NCI-H2029 (cell line): ENCODE measurements at regions not wholly inside any gene's neighbourhood (a gene's known extent, or its start where the extent isn't known, plus 50 kb on each side); places are given as distances from the start of the nearest gene placed in this dataset.
A peak's percentile ranks its signal among the peaks of the same experiment; 100 is the strongest.
"Not testable (repeated sequence)": the region's sequence is repeated elsewhere in the genome, so short reads cannot be mapped to it uniquely, and the experiment has no call there.

ENCODE experiments used
- DNase-seq: peaks from one replicate; lab custom pipeline; 2025; lab: John Stamatoyannopoulos, UW

DNA sequence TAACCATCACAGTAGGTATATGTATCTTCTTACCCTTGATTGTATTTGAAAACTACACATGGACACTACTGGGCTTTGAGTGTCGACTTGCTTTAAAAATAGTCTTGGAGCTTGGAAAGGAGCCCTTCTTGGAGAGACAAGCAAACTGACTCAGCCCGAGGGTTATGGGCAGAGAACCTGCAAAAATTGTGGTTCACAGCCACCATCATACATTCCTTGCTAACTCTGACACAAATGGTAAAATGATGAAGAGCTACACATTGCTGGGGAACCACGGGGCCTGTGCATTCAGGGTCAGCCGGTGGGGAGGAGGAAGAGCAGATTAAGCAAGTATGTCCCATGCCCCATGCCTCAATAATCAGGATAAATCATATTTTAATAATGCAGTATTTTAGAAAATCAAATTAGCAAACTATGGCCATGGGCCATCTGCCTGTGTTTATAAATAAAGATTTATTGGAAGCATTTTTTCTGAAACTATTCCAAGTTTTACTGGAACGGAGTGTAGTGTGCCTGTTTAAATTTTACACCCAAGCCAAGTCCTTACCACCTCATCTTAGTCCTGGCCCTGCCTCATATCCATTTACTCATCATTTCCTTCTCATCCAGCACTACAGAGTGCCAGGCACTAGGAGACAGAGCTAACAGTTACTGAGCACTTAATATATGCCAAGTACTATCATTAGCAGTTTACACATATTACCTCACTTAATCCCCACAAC lies 195.7 kb downstream of the PALM2AKAP2 start:
- DNase-seq = no peak

DNA sequence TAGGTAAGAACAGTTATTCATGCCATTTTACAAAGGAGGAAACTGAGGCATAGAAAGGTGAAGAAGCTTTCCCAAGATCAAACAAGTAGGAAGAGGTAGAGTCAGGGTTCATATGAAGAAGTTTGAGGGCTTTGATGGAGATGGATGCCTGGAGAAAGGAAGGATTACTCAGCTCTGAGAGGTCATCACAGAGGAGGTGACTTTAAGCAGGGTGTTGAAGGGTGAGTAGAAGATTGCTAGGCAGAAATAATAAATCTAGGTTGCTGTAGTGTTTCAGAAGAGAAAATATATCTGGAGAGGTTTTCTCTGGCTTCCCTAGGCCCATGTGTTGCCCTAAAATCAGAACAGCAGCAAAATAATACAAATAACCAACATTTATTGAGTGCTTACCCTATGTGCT lies 196.3 kb downstream of the PALM2AKAP2 start:
- DNase-seq = no peak

DNA sequence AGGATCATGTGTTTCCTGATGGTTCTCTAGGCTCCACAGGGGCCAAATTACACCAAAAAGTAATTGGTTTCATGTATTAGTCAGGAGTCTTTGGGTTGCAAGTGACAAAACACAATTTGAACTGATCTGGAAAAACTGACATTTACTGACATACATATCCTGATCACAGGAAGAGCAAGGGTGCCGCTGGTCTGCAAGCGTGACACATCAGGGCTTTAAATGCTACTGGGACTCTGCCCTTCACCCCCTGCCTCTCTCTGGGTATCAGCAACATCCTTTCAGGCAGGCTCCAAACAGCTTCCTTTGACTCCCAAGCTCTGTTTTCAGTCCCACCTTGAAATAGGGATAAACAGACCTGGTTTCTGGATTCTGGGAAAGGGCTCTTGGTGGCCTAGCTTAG lies 197.5 kb downstream of the PALM2AKAP2 start:
- no peak for DNase-seq

DNA sequence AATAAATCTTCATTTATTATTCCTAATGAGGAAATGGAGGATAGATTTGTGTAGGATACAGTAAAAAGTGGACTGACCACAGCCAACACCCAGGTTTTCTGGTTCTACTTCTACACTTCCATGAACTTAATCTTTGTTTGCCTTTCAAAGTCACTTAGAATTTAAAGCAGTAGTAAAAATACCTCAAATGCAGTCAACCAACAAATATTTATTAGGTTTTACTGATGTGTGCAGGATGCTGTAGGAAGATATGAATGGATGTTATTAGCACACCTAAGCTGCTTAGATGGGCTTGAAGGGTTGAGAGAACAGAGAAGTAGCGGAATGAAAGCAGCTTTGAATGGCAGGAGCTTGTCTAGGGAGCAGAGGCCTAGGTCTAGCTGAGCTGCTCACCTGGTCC lies 201.1 kb downstream of the PALM2AKAP2 start:
- no peak for DNase-seq

DNA sequence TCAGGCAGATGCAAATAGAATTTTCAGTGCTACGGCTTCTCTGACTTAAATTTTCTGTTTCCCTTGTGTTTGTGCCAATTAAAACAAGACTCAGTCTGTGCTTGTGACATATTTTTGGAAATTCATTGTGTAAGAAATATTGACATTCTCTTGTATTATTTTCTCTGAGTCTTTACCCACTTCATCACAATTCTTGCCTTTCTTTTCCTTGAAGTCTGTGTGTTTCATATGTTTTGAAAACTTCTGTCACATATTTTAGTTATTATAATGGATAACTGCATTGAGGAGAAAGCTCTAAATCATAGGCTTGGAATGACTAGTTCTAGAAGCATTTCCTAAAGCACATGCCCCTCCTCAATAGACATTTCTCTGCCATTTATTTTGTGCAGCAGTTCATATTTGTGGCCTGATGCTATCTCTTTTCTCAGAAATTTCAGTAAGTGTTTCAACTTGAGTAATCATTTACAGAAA lies 206.6 kb downstream of the PALM2AKAP2 start:
- no peak for DNase-seq

DNA sequence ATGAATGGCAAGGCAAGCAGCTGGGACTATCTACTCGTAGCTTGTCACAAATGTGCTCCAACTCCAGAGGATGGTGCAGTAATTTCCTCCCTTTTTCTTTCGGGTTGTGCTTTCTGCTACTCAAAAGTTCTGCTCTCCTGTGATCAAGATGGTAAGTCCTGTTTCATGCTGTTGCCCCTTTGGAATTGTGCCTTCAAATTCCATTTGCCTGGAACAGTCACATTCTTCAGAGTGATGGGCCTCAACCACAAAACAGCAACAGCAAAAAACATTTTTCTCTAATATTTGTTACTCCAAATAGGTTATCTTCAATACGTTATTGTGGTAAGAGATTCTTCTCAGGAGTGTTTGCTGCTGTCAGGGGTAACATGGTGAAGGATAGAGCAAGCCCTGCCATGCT lies 209.3 kb downstream of the PALM2AKAP2 start:
- no peak for DNase-seq

DNA sequence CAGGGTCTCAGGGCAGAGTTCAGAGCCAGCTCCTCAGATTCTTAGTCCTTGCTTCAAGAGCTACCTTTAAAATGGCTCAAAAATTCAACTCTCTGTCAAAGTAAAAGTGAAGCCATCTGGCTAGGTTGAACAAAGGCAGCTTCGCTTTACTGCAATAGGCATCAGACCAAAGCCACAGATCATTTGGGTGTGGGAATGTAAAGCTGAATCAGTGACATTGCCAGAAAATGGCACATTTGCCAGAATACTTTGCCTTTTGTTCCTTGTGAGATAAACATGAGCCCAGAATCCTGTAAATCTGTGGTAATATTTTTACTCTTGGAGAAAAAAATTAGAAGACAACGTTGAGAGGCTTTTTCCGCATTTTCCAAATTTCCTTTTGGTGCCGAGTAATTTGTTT lies 210.5 kb downstream of the PALM2AKAP2 start:
- DNase-seq = no peak

DNA sequence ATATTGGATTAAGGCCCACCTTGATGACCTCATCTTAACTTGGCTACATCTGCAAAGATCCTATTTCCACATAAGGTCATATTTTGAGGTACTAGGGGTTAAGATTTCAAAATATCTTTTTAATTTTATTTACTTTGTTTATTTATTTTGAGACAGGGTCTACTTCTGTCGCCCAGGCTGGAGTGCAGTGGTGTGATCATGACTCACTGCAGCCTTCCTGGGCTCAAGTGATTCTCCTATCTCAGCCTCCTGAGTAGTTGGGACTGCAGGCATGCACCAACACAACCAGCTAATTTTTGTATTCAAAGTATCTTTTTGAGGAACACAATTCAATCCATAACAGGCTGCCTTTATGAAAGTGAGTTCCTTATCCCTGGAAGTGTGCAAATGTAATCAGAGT lies 212.3 kb downstream of the PALM2AKAP2 start:
- no peak for DNase-seq

DNA sequence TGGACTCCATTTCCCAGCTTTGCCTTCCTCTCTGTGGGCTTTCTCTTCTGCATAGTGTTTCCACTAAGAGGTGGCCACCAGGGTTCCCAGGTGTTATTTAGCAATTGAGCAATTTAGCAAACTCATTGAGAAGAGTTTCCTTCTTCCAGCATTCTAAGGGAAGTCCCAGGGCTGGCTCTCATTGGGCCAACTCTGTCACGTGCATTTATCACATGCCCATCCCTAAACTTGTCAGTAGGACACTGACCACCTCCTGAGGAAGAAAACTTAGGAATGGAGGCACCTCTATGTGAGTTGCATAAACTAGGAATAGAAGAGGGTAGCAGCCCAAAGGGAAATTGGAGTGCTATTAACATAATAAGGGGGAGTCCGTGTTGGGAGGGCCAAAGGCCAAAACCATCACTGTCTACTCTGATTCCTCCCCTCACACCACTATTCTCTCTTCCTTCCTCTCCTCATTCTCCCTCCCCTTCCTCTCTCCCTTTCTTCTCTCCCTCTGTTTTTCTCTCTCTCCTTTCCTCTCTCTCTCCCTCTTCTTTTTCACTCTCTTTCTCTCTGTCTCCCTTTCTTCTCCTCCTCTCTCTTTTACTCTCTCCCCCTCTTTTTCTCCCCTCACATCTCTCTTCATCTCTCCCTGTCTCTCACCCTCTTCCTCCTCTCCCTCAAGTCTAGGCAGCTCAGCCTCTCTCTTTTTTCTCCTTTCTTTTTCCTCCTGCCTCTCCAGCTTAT lies 213.4 kb downstream of the PALM2AKAP2 start:
- no peak for DNase-seq

DNA sequence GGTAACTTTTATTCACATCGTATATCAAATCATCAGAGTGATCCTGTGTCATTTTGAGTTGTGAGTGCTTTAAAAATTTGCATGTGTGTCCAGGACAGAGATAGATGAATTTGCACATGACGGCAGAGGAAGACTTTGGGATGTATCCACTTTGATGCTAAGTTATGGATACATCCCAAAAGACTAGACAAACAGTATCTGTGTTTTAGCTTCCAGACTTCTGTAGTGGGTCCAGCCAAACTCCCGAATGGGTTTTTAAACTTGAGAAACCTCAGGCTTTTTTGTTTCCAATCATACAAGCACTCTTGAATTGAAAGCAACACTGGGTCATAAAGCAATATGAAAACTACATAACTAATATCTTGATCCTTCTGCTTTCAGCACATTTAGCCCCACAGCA lies 213.8 kb downstream of the C9orf152 start:
- no peak for DNase-seq

DNA sequence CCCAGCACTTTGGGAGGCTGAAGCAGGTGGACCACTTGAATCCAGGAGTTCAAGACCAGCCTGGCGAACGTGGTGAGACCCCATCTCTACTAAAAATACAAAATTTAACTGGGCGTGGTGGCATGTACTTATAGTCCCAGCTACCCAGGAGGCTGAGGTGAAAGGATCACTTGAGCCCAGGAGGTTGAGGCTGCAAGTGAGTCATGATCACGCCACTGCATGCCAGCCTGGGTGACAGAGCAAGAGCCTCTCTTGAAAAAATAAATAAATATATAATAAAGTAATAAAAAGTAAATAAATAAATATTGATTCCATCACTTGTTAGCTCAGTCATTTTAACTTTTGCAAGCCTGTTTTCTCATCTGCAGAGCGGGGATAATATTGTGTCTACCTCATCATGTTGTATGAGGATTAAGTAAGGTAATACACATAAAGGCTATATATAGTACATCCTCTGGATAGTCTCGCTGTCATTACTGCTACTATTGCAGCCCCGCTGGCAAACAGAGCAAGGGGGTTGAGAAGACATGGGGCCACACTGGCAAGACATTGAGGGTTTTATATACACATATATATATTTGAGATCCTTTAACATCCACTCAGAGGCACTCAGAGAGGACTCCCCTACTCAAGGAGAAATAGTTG lies 210.9 kb downstream of the C9orf152 start:
- no peak for DNase-seq

DNA sequence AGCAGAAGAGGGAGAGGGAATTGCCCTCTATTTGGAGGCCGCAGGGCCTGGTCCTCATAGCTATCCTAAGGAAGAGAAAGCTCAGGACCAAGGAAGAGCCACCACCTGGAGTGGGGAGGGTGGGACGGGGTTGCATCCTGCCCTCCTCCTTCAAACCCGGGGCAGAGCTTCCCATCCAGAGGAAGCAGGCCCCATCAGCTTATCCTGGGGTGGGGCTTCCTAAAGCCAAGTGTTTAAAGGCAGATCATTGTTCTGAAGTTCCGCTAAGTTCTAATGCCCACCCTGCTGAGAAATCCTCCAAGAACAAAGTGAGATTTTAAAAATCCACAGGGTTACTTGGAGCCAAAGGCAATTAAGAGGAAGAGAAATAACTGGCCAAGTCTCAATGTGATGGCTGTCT lies 210.3 kb downstream of the C9orf152 start:
- DNase-seq = no peak

DNA sequence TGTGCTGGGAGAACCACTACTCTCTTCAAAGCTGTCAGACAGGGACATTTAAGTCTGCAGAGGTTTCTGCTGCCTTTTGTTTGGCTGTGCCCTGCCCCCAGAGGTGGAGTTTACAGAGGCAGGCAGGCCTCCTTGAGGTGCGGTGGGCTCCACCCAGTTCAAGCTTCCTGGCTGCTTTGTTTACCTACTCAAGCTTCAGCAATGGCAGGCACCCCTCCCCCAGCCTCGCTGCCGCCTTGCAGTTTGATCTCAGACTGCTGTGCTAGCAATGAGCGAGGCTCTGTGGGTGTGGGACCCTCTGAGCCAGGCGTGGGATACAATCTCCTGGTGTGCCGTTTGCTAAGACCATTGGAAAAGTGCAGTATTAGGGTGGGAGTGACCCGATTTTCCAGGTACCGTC lies 202.4 kb downstream of the C9orf152 start:
- DNase-seq = not testable (repeated sequence)

DNA sequence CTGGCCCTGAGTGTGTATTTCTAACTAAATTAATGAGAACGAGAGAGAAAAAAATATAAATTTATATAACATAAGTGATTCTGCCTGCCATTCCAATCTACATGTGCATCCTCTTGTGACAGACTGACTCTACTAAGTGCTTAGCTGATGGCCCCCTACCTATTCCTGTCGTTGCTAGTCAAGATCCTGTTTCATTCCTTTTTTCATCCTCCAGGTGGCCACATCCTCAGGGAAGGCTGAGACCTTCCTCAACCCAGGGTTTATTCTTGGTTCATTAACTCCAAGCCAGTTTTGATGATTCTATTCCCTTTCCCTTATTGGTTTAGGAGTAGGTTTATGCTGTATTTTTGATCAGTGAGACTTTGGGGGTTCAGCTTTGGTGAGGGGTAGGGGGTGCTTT lies 201.3 kb downstream of the C9orf152 start:
- DNase-seq = no peak

DNA sequence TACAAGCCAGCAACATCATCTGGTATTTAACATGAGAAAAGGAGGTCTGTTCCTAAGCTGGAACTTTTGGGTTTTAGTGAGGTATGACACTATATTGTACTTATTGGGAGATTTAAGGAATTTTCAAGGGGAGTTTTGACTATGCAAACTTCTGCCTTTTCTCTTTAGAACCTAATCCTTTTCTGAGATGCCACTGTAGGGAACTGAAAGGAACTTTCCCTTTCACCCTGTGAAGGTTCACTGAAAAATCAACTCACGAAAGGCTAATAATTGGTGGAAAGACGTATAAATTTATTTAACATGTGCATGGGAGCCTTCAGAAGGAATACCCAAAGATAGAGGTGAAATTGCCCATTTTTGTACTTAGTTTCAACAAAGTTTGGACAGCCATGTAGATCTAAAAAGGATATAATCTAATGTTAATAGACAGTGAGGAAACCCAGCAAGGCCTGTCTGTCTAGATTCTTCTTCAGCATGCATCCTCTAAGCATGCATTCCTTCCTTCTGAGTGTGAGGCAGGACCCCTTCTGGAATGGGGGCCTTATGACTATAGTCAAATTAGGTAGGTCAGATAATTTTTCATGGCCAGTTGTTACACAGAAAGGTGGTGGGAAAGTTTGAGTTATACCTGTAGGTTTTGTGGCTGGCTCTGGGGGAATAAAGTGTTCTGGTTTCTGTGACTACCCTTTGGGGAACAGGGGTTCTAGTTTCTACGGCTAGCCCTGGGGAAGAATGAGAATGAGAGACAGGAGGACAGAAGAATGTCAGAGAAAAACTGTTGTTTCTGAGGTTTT lies 200.3 kb downstream of the C9orf152 start:
- DNase-seq = no peak

DNA sequence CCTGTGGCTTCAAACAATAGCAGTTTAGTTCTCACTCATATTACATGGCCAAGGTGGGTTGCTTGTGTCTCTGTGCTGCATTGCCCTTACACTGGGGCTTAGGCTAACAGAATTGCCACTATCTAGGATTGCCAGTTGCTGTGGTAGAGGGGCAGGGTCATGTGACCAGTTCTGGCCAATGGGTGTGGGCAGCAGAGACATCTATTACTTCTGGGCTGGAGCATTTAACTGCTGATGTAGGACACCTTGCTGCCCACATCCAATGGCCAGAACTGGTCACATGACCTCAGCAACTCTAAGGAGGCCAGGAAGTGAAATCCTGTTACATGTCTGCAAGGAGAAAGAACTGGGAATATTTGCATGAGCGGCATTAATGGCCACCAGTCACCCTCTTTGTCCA lies 199.3 kb downstream of the C9orf152 start:
- no peak for DNase-seq

DNA sequence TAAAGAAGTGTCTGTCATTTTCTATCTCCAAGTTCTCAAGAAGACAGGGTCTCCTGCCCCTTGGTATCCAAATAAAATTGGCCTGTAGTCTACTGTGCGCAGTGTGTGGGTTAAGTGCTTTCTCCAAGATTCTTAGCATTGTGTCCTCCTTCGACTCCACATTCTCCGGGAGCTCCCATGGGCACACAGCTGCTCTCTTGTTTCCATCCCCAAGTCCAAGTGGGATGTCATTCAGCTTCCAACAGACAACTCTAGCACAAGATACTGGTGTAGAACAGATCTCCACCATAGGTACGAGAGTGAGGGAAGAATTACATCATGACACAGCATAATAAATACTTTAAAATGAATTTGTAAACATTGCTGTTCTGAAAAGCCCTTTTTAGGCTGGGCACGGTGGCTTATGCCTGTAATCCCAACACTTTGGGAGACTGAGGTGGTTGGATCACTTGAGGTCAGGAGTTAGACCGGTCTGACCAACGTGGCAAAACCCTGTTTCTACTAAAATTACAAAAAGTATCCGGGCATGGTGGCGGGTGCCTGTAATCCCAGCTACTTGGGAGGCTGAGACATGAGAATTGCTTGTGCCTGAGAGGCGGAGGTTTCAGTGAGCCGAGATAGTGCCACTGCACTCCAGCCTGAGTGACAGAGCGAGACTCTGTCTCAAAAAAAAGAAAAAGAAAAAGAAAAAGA lies 196.2 kb downstream of the C9orf152 start:
- no peak for DNase-seq

DNA sequence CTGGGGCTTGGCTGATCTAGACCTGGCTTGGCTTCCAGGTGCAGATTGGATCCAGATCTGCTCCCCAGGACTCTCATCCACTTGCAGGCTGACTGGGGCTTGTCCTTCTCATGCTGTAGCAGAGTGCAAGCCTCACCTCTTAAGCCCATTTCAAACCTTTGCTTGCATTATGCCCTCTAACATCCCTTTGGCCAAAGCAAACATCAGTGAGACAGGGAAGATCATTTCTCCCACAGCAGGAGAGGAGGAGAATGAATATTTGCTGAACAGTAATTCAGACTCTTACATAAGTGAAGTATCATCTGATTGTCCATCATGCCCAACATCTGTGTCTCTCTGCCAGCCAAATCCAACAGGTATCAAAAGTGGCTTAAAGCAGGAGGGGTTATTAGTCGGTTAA lies 194.9 kb downstream of the C9orf152 start:
- no peak for DNase-seq

DNA sequence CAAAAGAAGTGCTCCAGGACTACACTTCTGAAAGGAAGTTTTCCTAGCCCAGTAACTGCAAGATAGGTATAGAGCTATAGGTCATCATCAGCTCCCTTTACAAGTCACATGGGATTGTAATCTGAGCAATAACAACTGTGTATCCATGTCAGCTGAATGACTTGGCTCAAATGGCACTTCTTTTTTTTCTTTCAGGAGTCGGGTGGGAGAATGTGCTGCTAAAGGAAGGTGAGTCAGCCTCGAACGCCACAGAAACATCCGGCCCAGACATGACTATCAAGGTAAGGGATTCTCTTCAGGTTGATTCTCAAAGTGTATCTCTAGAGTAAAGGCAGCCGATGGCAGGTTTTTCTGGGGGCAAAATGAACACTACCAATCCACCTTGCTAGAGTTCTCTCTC lies 192.2 kb downstream of the C9orf152 start:
- DNase-seq = peak; percentile 17

DNA sequence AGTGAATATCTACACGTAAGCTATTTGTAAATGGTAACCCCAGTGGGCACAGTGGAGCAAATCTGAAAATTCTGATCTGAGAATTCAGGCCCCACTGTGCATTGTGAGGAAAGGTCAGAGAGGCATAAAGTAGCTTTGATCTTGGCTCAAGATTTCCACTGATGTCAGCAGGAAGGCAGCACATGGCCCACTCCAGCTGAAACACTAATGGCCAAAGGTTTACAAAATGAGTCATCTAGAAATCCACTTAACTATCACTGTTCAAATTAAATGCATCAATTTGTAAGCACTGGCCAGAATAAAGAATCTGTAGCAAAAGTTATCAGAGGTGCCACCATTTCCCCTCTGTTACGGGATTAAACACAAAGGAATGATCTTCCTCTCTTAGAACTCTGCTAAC lies 191.6 kb downstream of the C9orf152 start:
- peak; percentile 48 for DNase-seq

DNA sequence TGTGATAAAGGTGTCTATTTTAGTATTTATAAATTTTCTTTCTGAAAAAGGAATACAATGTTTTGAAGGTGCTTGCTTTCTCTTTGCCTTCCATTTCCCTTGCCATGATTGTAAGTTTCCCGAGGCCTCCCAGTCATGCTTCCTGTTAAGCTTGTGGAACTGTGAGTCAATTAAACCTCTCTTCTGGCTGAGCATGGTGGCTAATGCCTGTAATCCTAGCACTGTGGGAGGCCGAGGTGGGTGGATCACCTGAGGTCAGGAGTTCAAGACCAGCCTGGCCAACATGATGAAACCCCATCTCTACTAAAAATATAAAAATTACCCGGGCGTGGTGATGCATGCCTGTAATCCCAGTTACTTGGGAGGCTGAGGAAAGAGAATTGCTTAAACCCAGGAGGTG lies 187.7 kb downstream of the C9orf152 start:
- not testable (repeated sequence) for DNase-seq

DNA sequence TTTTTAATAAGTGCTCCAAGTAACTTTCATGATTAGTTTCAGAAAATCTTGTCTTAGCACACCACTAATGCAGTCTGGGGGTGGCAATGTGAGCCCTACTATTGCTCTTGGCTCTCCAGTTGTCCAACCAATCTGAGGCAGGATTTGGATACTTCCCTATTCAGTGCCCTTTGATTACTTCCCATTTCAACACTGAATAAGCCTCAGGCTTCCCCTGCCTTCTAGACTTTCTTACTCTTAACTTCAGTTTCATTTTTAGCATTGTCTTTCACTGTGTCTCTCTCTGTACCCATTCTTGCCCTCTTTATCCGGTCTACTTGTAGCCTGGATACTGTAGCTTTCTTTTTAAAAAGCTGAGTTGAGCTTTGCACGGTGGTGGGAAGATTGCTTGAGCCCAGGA lies 186.1 kb downstream of the C9orf152 start:
- DNase-seq = no peak
